ENCODE measurements at regions not wholly inside any gene's neighbourhood (a gene's known extent, or its start where the extent isn't known, plus 50 kb on each side); places are given as distances from the start of the nearest gene placed in this dataset.
"Not testable (repeated sequence)": the region's sequence is repeated elsewhere in the genome, so short reads cannot be mapped to it uniquely, and the experiment has no call there.

- H3K27ac Mint-ChIP-seq = no peak overlapping the region
- no peaks in the 10 kb centered on the region for H3K36me3 Mint-ChIP-seq
- H3K4me3 Mint-ChIP-seq = no peak overlapping the region
- no peaks in the 10 kb centered on the region for H3K27me3 Mint-ChIP-seq (ENCODE audit: low read depth in 3 of 3)
- no peaks in the 10 kb centered on the region for H3K4me1 Mint-ChIP-seq
- no peak for DNase-seq
- peaks cover 1 to 16% (median 4%) of the 10 kb centered on the region in 6 donors for H3K9me3 Mint-ChIP-seq
Observed at GRCh38 chr12:38157933-38158401, 158.6 kb upstream of the ALG10B start.

- H3K27me3 Mint-ChIP-seq (ENCODE audit: low read depth in 3 of 3) = no peaks in the 10 kb centered on the region
- H3K4me1 Mint-ChIP-seq = no peaks in the 10 kb centered on the region
- no peaks in the 10 kb centered on the region for H3K36me3 Mint-ChIP-seq
- H3K4me3 Mint-ChIP-seq = no peak overlapping the region
- H3K27ac Mint-ChIP-seq = no peak overlapping the region
- DNase-seq = no peak
- H3K9me3 Mint-ChIP-seq = peaks cover 1 to 17% (median 4%) of the 10 kb centered on the region in 6 donors
Observed at GRCh38 chr12:38158428-38159091, 158.0 kb upstream of the ALG10B start.

GRCh38 chr12:38159092-38159551 is 157.5 kb upstream of the ALG10B start:
- Mint-ChIP-seq H3K36me3 (no peaks in the 10 kb centered on the region), H3K4me1 (no peaks in the 10 kb centered on the region), H3K27me3 (ENCODE audit: low read depth in 3 of 3) (no peaks in the 10 kb centered on the region), H3K27ac (no peak overlapping the region), H3K4me3 (no peak overlapping the region), H3K9me3 (peaks cover 0 to 15% (median 5%) of the 10 kb centered on the region in 6 donors)
- no peak for DNase-seq

GRCh38 chr12:38159591-38160317 is 156.8 kb upstream of the ALG10B start:
- Mint-ChIP-seq H3K4me1 (no peaks in the 10 kb centered on the region), H3K9me3 (peaks cover 0 to 14% (median 5%) of the 10 kb centered on the region in 6 donors), H3K27me3 (ENCODE audit: low read depth in 3 of 3) (no peaks in the 10 kb centered on the region), H3K27ac (no peak overlapping the region), H3K36me3 (no peaks in the 10 kb centered on the region), H3K4me3 (no peak overlapping the region)
- no peak for DNase-seq

- Mint-ChIP-seq H3K4me3 (no peak overlapping the region), H3K36me3 (no peaks in the 10 kb centered on the region), H3K27me3 (ENCODE audit: low read depth in 3 of 3) (no peaks in the 10 kb centered on the region), H3K4me1 (no peaks in the 10 kb centered on the region), H3K27ac (no peak overlapping the region), H3K9me3 (peaks cover 0 to 12% (median 5%) of the 10 kb centered on the region in 6 donors)
- DNase-seq = no peak
Observed at GRCh38 chr12:38160318-38161122, 156.1 kb upstream of the ALG10B start.

GRCh38 chr12:38161123-38162000 is 155.2 kb upstream of the ALG10B start:
- Mint-ChIP-seq H3K36me3 (no peaks in the 10 kb centered on the region), H3K4me3 (no peak overlapping the region), H3K27me3 (ENCODE audit: low read depth in 3 of 3) (no peaks in the 10 kb centered on the region)

GRCh38 chr12:38162013-38162412 is 154.6 kb upstream of the ALG10B start:
- peaks cover 0 to 12% (median 4%) of the 10 kb centered on the region in 6 donors for H3K9me3 Mint-ChIP-seq
- no peak overlapping the region for H3K4me3 Mint-ChIP-seq
- no peaks in the 10 kb centered on the region for H3K4me1 Mint-ChIP-seq
- no peak overlapping the region for H3K27ac Mint-ChIP-seq
- H3K27me3 Mint-ChIP-seq (ENCODE audit: low read depth in 3 of 3) = no peaks in the 10 kb centered on the region
- DNase-seq = no peak
- H3K36me3 Mint-ChIP-seq = no peaks in the 10 kb centered on the region

More at GRCh38 chr12:38161123-38162000, 155.2 kb upstream of the ALG10B start:
- Mint-ChIP-seq H3K27ac (no peak overlapping the region), H3K4me1 (no peaks in the 10 kb centered on the region), H3K9me3 (peaks cover 0 to 12% (median 4%) of the 10 kb centered on the region in 6 donors)
- DNase-seq = no peak

- DNase-seq = no peak
- no peak overlapping the region for H3K27ac Mint-ChIP-seq
- peaks cover 0 to 12% (median 4%) of the 10 kb centered on the region in 6 donors for H3K9me3 Mint-ChIP-seq
- H3K36me3 Mint-ChIP-seq = no peaks in the 10 kb centered on the region
- no peaks in the 10 kb centered on the region for H3K4me1 Mint-ChIP-seq
- H3K27me3 Mint-ChIP-seq (ENCODE audit: low read depth in 3 of 3) = peaks cover 0 to 1% (median 0%) of the 10 kb centered on the region in 3 donors
- no peak overlapping the region for H3K4me3 Mint-ChIP-seq
Observed at GRCh38 chr12:38162708-38163441, 153.7 kb upstream of the ALG10B start.

- Mint-ChIP-seq H3K27me3 (ENCODE audit: low read depth in 3 of 3) (peaks cover 0 to 1% (median 0%) of the 10 kb centered on the region in 3 donors), H3K4me3 (no peak overlapping the region), H3K4me1 (no peaks in the 10 kb centered on the region), H3K27ac (no peak overlapping the region), H3K9me3 (peaks cover 0 to 12% (median 4%) of the 10 kb centered on the region in 6 donors), H3K36me3 (no peaks in the 10 kb centered on the region)
- no peak for DNase-seq
Observed at GRCh38 chr12:38163442-38163801, 153.2 kb upstream of the ALG10B start.

GRCh38 chr12:38166225-38166624 is 150.3 kb upstream of the ALG10B start:
- H3K36me3 Mint-ChIP-seq = no peaks in the 10 kb centered on the region
- H3K9me3 Mint-ChIP-seq = peaks cover 0 to 12% (median 3%) of the 10 kb centered on the region in 6 donors
- no peak for DNase-seq
- no peak overlapping the region for H3K4me3 Mint-ChIP-seq
- H3K27me3 Mint-ChIP-seq (ENCODE audit: low read depth in 3 of 3) = peaks cover 0 to 4% (median 0%) of the 10 kb centered on the region in 3 donors
- no peak overlapping the region for H3K27ac Mint-ChIP-seq
- no peaks in the 10 kb centered on the region for H3K4me1 Mint-ChIP-seq

- Mint-ChIP-seq H3K9me3 (peaks cover 2 to 30% (median 8%) of the 10 kb centered on the region in 6 donors), H3K27ac (no peak overlapping the region), H3K36me3 (no peaks in the 10 kb centered on the region), H3K4me3 (no peak overlapping the region), H3K27me3 (ENCODE audit: low read depth in 3 of 3) (peaks cover 0 to 3% (median 2%) of the 10 kb centered on the region in 3 donors), H3K4me1 (no peaks in the 10 kb centered on the region)
- no peak for DNase-seq
Observed at GRCh38 chr12:38175538-38175937, 141.0 kb upstream of the ALG10B start.

- not testable (repeated sequence) for H3K27ac Mint-ChIP-seq; H3K4me3 Mint-ChIP-seq; H3K4me1 Mint-ChIP-seq; H3K36me3 Mint-ChIP-seq; DNase-seq; H3K27me3 Mint-ChIP-seq (ENCODE audit: low read depth in 3 of 3)
- H3K9me3 Mint-ChIP-seq = peaks cover 5 to 24% (median 13%) of the 10 kb centered on the region in 6 donors
Observed at GRCh38 chr12:38183617-38184016, 133.0 kb upstream of the ALG10B start.

Data from immature natural killer cell (primary cell).